ENCODE measurements at regions not wholly inside any gene's neighbourhood (a gene's known extent, or its start where the extent isn't known, plus 50 kb on each side); places are given as distances from the start of the nearest gene placed in this dataset.
"Not testable (repeated sequence)": the region's sequence is repeated elsewhere in the genome, so short reads cannot be mapped to it uniquely, and the experiment has no call there.

DNA sequence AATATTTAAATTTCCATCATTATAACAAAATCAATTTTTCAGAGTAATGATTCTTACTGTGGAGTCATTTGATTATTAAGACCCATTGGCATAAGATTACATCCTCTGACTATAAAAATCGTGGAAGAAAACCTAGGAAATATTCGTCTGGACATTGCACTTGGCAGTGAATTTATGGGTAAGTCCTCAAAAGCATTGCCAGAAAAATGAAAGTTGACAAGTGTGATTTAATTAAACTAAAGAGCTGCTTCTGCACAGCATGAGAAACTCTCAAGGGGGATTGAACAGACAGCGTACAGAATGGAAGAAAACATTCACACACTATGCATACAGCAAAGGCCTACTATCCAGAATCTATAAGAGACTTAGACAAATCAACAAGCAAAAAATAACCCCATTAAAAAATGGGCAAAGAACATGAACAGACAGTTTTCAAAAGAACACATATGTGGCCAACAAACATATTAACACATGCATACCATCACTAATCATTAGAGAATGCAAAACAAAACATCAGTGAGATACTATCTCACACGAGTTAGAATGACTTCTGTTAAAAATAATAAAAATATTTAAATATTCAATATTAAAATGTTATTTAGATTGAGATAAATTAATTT is 111.4 kb downstream of the CCDC74A start:
- DNase-seq (ENCODE audit: low read depth), result not testable (repeated sequence)

- peak; percentile 57 for DNase-seq (ENCODE audit: low read depth)
These were observed 113.9 kb downstream of the CCDC74A start for GRCh38 chr2:131641414-131642206.

DNA sequence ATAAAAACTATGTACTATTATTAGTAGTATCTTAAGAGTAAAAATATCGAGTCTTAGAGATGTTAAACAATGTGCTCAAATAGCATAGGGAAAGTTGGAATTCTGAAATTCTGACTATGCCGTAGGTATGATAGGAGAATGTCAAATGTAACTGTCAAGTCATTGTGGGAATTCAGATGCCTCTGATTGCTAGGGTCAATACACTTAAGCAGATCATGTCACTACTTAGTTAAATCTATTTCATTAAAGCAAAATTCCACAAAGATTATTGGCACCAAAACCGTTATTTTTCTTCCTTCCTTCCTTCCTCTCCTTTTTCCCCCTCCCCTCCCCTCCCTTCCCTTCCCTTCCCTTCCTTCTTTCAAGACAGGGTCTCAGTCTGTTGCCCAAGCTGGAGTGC is 115.5 kb downstream of the CCDC74A start:
- DNase-seq (ENCODE audit: low read depth), result not testable (repeated sequence)

- DNase-seq (ENCODE audit: low read depth), result no peak
These were observed 117.6 kb downstream of the CCDC74A start for GRCh38 chr2:131645177-131645765.

GRCh38 chr2:131646220-131646619 is 118.5 kb downstream of the CCDC74A start:
- DNase-seq (ENCODE audit: low read depth), result not testable (repeated sequence)

DNA sequence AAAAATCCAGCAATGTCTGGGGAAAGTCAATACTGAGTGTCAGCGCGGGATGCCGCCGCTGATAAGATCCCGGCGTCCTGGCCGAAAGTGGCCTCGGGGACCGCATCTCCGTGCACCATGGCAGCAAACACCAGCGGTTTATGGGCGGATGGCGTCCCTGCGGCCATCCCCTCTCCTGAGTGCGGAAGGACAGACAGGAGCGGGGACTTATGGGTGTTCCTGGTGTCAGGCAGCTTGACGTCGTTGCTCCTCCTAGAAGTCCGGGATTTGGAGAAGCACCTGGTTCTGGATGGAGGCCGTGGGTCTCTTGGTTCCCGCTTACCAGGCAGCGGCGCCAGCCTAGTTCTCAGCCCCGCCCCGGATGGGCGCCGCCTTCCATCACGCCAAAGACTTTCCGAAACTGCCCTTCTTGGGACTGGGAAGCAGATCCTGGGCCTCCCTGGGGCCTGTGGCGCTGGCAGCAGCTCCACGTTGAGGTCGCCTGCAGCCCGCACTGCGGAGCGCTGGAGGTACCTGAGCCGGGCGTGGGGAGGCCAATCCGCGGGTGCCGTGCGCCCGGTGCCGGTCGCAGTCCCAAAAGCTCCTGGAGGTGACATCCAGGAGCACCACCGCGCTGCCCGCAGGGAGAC is 119.1 kb downstream of the CCDC74A start:
- no peak for DNase-seq (ENCODE audit: low read depth)

DNA sequence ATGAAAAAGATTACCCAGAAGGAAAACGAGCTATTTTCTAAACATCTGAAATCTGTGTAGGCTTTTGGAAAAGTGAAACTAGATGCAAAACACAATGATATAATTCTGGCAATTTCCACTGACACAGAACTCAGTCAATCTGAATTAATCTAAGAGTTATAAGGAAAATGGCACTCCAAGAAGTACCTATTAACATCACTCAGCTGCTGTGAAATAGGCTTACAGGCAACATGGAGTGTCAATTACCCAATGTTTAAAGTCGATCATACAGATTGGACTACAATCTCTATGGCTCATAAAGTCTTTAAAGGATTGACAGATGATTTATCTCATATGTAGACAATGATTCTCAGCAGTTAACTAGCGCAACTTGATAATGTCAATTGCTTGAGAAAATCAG is 120.9 kb downstream of the CCDC74A start:
- DNase-seq (ENCODE audit: low read depth), result not testable (repeated sequence)

DNA sequence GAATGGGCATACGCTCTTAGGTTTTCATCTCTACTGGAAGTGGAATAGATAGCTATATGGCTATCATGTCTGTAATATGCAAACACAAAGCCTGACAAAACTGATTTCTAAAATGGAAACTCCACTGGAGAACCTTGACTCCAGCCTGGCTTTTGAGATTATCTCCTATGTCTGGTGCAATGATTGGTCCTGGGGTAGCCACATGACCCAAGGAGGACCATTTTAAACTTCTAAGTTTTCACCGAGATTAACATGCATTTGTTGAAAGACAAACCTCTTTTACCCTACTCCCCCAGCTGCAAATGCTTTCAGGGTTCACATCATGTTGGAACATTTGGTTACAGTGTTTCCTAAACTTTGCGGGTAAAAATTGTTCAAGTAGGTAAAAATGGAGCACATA is 124.6 kb downstream of the CCDC74A start:
- not testable (repeated sequence) for DNase-seq (ENCODE audit: low read depth)

DNA sequence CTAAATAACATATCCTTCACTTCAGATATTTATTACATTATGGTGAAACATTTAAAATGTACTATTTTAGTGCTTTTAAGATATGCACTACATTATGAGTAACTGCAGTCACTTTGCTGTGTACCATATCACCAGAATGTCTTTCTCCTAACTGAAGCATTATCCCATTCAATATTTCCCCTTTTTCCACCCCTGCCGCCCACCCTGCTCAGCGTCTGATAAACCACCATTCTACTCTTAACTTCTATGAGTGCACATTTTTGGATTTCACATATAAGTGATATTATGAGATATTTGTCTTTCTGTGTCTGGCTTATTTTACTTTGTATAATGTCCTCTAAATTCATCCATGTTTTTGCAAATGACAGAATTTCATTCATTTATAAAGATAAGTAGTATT is 126.4 kb downstream of the CCDC74A start:
- DNase-seq (ENCODE audit: low read depth), result not testable (repeated sequence)

- DNase-seq (ENCODE audit: low read depth), result no peak
These were observed 129.3 kb downstream of the CCDC74A start for GRCh38 chr2:131656816-131657633.

GRCh38 chr2:131657895-131658768 is 130.4 kb downstream of the CCDC74A start:
- DNase-seq (ENCODE audit: low read depth), result no peak

DNA sequence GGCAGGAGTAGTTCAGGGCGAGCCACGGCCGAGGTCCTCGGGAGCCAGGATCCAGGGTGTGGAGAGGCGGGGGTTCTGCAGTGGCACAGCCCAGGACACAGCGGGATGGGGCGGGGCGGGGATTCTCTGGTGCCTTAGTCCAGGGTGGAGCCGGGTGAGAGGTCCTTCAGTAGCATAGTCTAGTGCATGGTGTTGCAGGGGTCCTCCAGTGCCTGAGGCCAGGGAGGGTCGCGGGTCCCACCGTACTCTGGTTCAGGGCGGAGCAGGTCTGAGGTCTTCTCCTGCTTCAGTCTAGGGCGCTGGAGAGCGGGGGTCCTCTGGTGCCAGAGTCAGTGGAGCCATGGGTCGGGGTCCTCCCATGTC is 131.1 kb downstream of the CCDC74A start:
- DNase-seq (ENCODE audit: low read depth), result no peak

GRCh38 chr2:131659168-131659572 is 131.5 kb downstream of the CCDC74A start:
- peak; percentile 76 for DNase-seq (ENCODE audit: low read depth)

- peak; percentile 77 for DNase-seq (ENCODE audit: low read depth)
These were observed 133.6 kb downstream of the CCDC74A start for GRCh38 chr2:131661101-131661782.

DNA sequence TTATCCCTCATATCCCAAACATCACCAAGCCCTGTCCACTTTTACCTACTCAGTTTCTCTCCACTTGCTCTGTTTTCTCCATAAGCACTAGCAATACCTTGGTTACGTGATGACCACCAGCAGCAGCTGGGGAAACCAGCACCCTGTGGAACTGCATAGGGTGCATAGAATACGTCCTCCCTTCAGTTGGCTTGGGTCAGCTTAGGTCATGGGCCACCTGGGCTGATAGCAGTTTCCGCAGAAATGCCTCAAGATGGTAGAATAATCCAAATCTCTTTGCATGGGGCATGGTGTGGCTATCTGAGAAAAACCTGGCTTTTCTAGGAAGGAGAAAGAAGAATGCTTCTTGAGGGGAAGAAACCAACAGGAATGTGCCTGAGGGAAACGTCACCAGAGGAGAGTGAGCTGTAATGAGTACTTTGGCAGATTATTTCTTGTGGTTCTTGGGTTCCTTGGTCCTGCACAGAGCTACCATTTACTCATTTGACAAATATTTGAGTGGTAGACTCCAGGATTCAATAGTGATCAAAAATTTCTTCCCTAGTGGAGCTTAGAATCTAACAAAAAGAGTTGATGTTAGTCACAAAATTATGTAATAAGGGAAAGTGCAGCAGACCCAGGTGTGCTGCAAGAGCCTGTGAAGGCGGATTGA is 134.3 kb downstream of the CCDC74A start:
- peak; percentile 42 for DNase-seq (ENCODE audit: low read depth)

DNA sequence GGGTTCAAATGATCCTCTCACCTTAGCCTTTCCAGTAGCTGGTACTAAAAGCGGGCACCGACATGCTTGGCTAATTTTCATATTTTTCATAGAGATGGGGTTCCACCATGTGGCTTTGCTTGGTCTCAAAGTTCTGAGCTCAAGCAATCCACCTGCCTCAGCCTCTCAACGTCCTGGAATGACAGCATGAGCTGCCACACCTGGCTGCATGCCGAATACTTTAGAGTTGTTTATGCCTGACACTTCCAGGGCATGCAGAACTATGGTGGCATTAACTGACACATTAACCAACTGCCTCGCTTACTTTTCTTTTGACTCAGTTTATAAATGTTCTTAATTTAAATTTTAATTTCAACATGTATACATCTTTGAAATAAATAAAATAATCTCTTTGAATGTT is 135.8 kb downstream of the CCDC74A start:
- DNase-seq (ENCODE audit: low read depth), result not testable (repeated sequence)

GRCh38 chr2:131665716-131666115 is 138.0 kb downstream of the CCDC74A start:
- DNase-seq (ENCODE audit: low read depth), result peak; percentile 64

DNA sequence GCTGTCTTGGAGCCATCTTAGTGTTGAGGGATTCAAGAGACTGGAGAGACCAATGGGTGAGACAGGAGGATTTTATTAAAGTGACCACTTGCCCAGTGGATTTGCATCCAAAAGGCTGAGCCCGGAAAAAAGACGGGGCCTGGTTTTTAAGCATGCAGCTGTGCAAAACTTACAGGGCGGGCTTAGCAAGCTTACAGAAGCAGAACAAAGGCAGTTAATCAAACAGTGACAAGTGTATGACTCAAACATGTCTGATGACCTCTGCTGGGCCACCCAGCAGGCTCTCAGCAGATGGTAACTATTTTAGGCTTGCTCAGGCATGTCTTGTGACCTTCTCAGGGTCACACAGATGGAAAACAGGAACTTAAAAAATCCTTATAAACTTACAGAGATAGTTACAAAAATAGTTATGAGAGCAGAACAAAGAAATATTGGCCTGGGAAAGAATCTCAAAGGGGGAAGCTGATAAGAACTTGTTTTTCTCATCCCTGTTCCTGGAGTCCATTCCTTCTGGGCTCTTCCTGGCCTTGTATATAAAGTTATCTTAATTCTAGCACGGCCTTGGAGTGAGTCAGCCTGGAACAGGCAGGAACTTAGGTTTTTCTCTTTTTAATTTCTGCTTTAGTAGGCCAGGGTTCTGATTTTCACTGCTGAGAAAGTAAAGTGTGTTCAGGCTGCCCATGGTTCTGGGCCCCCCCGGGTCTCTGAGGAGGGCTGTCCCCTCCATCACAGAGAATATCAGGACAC is 141.3 kb downstream of the CCDC74A start:
- peak; percentile 97 for DNase-seq (ENCODE audit: low read depth)

All from amniotic epithelial cell (primary cell).